Stimulated activated naive CD8-positive, alpha-beta T cell treated with anti-CD3 and anti-CD28 coated beads, Interleukin-15, Interleukin-2, amounts not matched to agents 100 U/mL and 50 U/mL, for 24 hours (primary cell): ENCODE measurements at regions not wholly inside any gene's neighbourhood (a gene's known extent, or its start where the extent isn't known, plus 50 kb on each side); places are given as distances from the start of the nearest gene placed in this dataset.
"Not testable (repeated sequence)": the region's sequence is repeated elsewhere in the genome, so short reads cannot be mapped to it uniquely, and the experiment has no call there.

Experiments used
- ATAC-seq: fragments of 150-1000 bp; cut with Tn5 transposase; one replicate; pipeline ENCODE4 v1.10.0; 2021
- DNase-seq: peaks from one replicate; pipeline ENCODE4 v3.0.0; 2021

- no peak for DNase-seq
- ATAC-seq = no peak
Observed at GRCh38 chr5:124176692-124177091, 569.7 kb downstream of the ZNF608 start.

- ATAC-seq = no peak
- DNase-seq = no peak
Observed at GRCh38 chr5:124173386-124173785, 573.1 kb downstream of the ZNF608 start.

- ATAC-seq = no peak
- DNase-seq = no peak
Observed at GRCh38 chr5:124172389-124173003, 573.9 kb downstream of the ZNF608 start.

- ATAC-seq, DNase-seq: not testable (repeated sequence)
Observed at GRCh38 chr5:124168093-124168492, 578.3 kb downstream of the ZNF608 start.

GRCh38 chr5:124162767-124163532 lies 583.5 kb downstream of the ZNF608 start:
- ATAC-seq (no peak), DNase-seq (no peak)

GRCh38 chr5:124161266-124161665 lies 585.2 kb downstream of the ZNF608 start:
- no peak for ATAC-seq
- no peak for DNase-seq

GRCh38 chr5:124160265-124160664 lies 586.2 kb downstream of the ZNF608 start:
- DNase-seq (no peak), ATAC-seq (no peak)

- no peak for ATAC-seq
- DNase-seq = no peak
Observed at GRCh38 chr5:124157320-124157719, 589.1 kb downstream of the ZNF608 start.

GRCh38 chr5:124156415-124156996 lies 589.9 kb downstream of the ZNF608 start:
- DNase-seq (no peak), ATAC-seq (no peak)

- DNase-seq = no peak
- ATAC-seq = no peak
Observed at GRCh38 chr5:124154714-124155113, 591.7 kb downstream of the ZNF608 start.

- DNase-seq (no peak), ATAC-seq (no peak)
Observed at GRCh38 chr5:124153588-124153987, 592.9 kb downstream of the ZNF608 start.

- ATAC-seq = no peak
- no peak for DNase-seq
Observed at GRCh38 chr5:124148574-124148973, 597.9 kb downstream of the ZNF608 start.

- ATAC-seq (no peak), DNase-seq (no peak)
Observed at GRCh38 chr5:124140060-124140459, 606.4 kb downstream of the ZNF608 start.

GRCh38 chr5:124139477-124139876 lies 607.0 kb downstream of the ZNF608 start:
- DNase-seq (no peak), ATAC-seq (no peak)

- no peak for ATAC-seq
- no peak for DNase-seq
Observed at GRCh38 chr5:124136609-124137008, 609.8 kb downstream of the ZNF608 start.

- DNase-seq = no peak
- ATAC-seq = no peak
Observed at GRCh38 chr5:124134941-124135340, 611.5 kb downstream of the ZNF608 start.

- ATAC-seq = no peak
- DNase-seq = no peak
Observed at GRCh38 chr5:124133406-124133805, 613.0 kb downstream of the ZNF608 start.

GRCh38 chr5:124132843-124133242 lies 613.6 kb downstream of the ZNF608 start:
- no peak for ATAC-seq
- no peak for DNase-seq

GRCh38 chr5:124131466-124131865 lies 615.0 kb downstream of the ZNF608 start:
- no peak for DNase-seq
- ATAC-seq = no peak

GRCh38 chr5:124130816-124131215 lies 615.6 kb downstream of the ZNF608 start:
- ATAC-seq = no peak

GRCh38 chr5:124128867-124129266 lies 616.9 kb downstream of the CSNK1G3 start:
- no peak for DNase-seq
- no peak for ATAC-seq

More at GRCh38 chr5:124130816-124131215, 615.6 kb downstream of the ZNF608 start:
- no peak for DNase-seq

- DNase-seq = no peak
Observed at GRCh38 chr5:124126504-124127217, 614.7 kb downstream of the CSNK1G3 start.

GRCh38 chr5:124124711-124125229 lies 612.8 kb downstream of the CSNK1G3 start:
- DNase-seq = no peak

More at GRCh38 chr5:124126504-124127217, 614.7 kb downstream of the CSNK1G3 start:
- no peak for ATAC-seq

More at GRCh38 chr5:124124711-124125229, 612.8 kb downstream of the CSNK1G3 start:
- no peak for ATAC-seq
